NT2/D1 (cell line): ENCODE measurements at regions not wholly inside any gene's neighbourhood (a gene's known extent, or its start where the extent isn't known, plus 50 kb on each side); places are given as distances from the start of the nearest gene placed in this dataset.

Experiments used
- SUZ12 ChIP-seq: IDR thresholded peaks from 2 replicates; pipeline ENCODE4 v1.6.1; 2011; ENCODE audit not compliant: insufficient read length, insufficient read depth; ENCODE audit errors: extremely low read depth
- ZNF274 ChIP-seq: IDR thresholded peaks from 2 replicates; pipeline ENCODE4 v1.6.1; 2011; ENCODE audit warnings: mild to moderate bottlenecking, low read depth, low read length

GRCh38 chr11:24295360-24295759 lies 201.5 kb upstream of the LUZP2 start:
- TF ChIP-seq SUZ12 (no peak), ZNF274 (no peak)
